ENCODE measurements at regions not wholly inside any gene's neighbourhood (a gene's known extent, or its start where the extent isn't known, plus 50 kb on each side); places are given as distances from the start of the nearest gene placed in this dataset.

DNA sequence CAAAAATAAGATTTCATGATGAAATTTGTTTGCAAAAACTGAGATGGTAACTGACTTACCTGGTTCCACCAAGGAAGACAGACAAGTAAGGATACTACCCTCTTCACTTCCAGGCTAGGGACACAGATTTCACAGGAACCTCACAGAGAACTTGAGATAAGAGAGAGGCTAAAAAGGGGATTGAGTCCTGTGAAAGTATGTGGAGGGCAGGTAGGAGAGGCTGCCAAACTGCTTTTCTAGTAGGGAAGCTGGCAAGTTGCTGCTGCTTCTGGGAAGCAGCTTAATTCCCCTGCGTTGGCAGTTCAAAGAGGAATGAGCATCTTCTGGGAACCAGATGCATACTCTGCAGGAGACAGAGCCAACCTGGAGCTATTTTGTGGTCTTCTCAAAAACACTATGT is 841.6 kb downstream of the CCSER2 start:
- TF ChIP-seq, protein P1, sequence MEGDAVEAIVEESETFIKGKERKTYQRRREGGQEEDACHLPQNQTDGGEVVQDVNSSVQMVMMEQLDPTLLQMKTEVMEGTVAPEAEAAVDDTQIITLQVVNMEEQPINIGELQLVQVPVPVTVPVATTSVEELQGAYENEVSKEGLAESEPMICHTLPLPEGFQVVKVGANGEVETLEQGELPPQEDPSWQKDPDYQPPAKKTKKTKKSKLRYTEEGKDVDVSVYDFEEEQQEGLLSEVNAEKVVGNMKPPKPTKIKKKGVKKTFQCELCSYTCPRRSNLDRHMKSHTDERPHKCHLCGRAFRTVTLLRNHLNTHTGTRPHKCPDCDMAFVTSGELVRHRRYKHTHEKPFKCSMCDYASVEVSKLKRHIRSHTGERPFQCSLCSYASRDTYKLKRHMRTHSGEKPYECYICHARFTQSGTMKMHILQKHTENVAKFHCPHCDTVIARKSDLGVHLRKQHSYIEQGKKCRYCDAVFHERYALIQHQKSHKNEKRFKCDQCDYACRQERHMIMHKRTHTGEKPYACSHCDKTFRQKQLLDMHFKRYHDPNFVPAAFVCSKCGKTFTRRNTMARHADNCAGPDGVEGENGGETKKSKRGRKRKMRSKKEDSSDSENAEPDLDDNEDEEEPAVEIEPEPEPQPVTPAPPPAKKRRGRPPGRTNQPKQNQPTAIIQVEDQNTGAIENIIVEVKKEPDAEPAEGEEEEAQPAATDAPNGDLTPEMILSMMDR (IDR thresholded peaks at IDR 0.05; ENCODE audit: unreplicated experiment), result no peak
- no peaks in the 10 kb centered on the region for H3K4me1 Mint-ChIP-seq (ENCODE audit: low read depth, unreplicated experiment)
- no TSS peak for BruUV-seq (replicated peaks)
- peaks cover 11% of the 10 kb centered on the region for H3K9me3 Mint-ChIP-seq (ENCODE audit: low read depth, unreplicated experiment)
- H3K27ac Mint-ChIP-seq (ENCODE audit: unreplicated experiment), result no peak overlapping the region
- no peaks in the 10 kb centered on the region for H3K36me3 Mint-ChIP-seq (ENCODE audit: insufficient read depth, unreplicated experiment)
- DNase-seq, result no peak
- intact Hi-C loops (cut with micrococcal nuclease; ENCODE audit: unreplicated experiment), result no loop called here
- no peaks in the 10 kb centered on the region for H3K27me3 Mint-ChIP-seq (ENCODE audit: unreplicated experiment)
- CTCF ChIA-PET, result no interaction called here
- H3K4me3 Mint-ChIP-seq (ENCODE audit: low read depth, unreplicated experiment), result no peak overlapping the region

DNA sequence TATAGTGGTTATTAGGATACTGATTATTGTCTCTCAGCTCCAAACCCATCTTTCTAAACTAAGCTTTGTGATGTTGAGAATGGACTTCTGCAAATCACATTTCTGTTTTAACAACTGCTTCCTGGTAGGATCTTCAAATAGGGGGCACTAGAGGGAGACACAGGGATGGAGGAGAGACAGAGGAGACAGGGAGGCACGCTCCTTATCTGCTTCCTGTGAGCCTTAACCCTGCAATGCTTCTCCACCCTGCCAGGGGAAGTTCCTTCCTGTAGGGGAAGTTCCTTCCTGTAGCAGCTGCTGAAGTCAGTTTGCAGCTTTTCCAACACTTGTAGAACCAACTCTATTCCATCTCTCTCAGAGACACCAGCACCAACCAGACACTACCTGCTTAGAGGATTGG is 847.2 kb downstream of the CCSER2 start:
- no TSS peak for BruUV-seq (replicated peaks)
- TF ChIP-seq, protein P1 (IDR thresholded peaks at IDR 0.05; ENCODE audit: unreplicated experiment), result no peak
- H3K27ac Mint-ChIP-seq (ENCODE audit: unreplicated experiment), result no peak overlapping the region
- H3K4me1 Mint-ChIP-seq (ENCODE audit: low read depth, unreplicated experiment), result no peaks in the 10 kb centered on the region
- H3K9me3 Mint-ChIP-seq (ENCODE audit: low read depth, unreplicated experiment), result peaks cover 19% of the 10 kb centered on the region
- no peaks in the 10 kb centered on the region for H3K27me3 Mint-ChIP-seq (ENCODE audit: unreplicated experiment)
- H3K4me3 Mint-ChIP-seq (ENCODE audit: low read depth, unreplicated experiment), result no peak overlapping the region
- no peak for DNase-seq
- no peaks in the 10 kb centered on the region for H3K36me3 Mint-ChIP-seq (ENCODE audit: insufficient read depth, unreplicated experiment)
- CTCF ChIA-PET, result no interaction called here
- intact Hi-C loops (cut with micrococcal nuclease; ENCODE audit: unreplicated experiment), result no loop called here

DNA sequence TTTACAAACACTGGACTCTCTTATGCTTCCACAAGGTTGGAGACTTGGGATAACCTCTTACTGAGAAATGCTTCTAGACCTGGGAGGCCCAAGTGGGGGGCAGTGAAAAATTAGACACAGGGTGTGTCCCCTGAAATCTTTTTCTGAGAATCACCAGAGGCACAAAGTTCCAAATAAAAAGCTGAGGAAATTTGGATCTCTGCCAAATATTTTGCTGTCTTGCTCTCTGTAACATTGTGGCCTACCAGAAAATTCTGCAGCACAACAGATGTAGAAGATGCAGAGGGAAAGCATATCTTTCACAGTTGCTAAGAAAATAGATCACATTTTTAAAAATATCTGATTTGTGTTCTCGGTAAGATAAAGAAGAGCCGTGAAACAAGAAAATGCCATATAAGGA is 849.4 kb downstream of the CCSER2 start:
- H3K36me3 Mint-ChIP-seq (ENCODE audit: insufficient read depth, unreplicated experiment), result no peaks in the 10 kb centered on the region
- TF ChIP-seq, protein P1 (IDR thresholded peaks at IDR 0.05; ENCODE audit: unreplicated experiment), result no peak
- CTCF ChIA-PET, result no interaction called here
- H3K27me3 Mint-ChIP-seq (ENCODE audit: unreplicated experiment), result no peaks in the 10 kb centered on the region
- no peak overlapping the region for H3K27ac Mint-ChIP-seq (ENCODE audit: unreplicated experiment)
- DNase-seq, result no peak
- H3K4me1 Mint-ChIP-seq (ENCODE audit: low read depth, unreplicated experiment), result no peaks in the 10 kb centered on the region
- no peak overlapping the region for H3K4me3 Mint-ChIP-seq (ENCODE audit: low read depth, unreplicated experiment)
- intact Hi-C loops (cut with micrococcal nuclease; ENCODE audit: unreplicated experiment), result no loop called here
- H3K9me3 Mint-ChIP-seq (ENCODE audit: low read depth, unreplicated experiment), result peaks cover 11% of the 10 kb centered on the region
- no TSS peak for BruUV-seq (replicated peaks)

- H3K36me3 Mint-ChIP-seq (ENCODE audit: insufficient read depth, unreplicated experiment), result no peaks in the 10 kb centered on the region
- no TSS peak for BruUV-seq (replicated peaks)
- no peak for DNase-seq
- H3K4me1 Mint-ChIP-seq (ENCODE audit: low read depth, unreplicated experiment), result no peaks in the 10 kb centered on the region
- no peaks in the 10 kb centered on the region for H3K27me3 Mint-ChIP-seq (ENCODE audit: unreplicated experiment)
- TF ChIP-seq, protein P1 (IDR thresholded peaks at IDR 0.05; ENCODE audit: unreplicated experiment), result no peak
- CTCF ChIA-PET, result no interaction called here
- intact Hi-C loops (cut with micrococcal nuclease; ENCODE audit: unreplicated experiment), result no loop called here
- H3K4me3 Mint-ChIP-seq (ENCODE audit: low read depth, unreplicated experiment), result no peak overlapping the region
- H3K9me3 Mint-ChIP-seq (ENCODE audit: low read depth, unreplicated experiment), result no peaks in the 10 kb centered on the region
- H3K27ac Mint-ChIP-seq (ENCODE audit: unreplicated experiment), result no peak overlapping the region
Measured at GRCh38 chr10:85187047-85187446, 858.7 kb downstream of the CCSER2 start.
